ENCODE measurements at regions not wholly inside any gene's neighbourhood (a gene's known extent, or its start where the extent isn't known, plus 50 kb on each side); places are given as distances from the start of the nearest gene placed in this dataset.

DNA sequence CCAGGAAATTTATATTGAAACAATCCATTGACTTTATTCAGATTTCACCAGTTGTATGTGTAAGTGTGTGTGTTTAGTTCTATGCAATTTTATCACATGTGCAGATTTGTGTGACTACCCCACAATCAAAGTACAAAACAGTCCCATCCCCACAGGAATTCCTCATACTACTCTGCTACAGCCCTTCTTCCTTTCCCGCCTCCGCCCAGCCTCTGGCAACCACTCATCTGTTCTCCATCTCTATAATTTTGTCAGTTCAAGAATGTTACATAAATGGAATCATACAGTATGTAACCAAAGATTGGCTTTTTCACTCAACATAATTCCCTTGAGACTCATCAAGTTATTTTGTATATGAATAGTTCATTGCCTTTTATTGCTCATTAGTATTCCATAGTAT is 289.1 kb downstream of the GADD45G start:
- H3K4me3 Mint-ChIP-seq, result no peak overlapping the region
- no peaks in the 10 kb centered on the region for H3K4me1 Mint-ChIP-seq (ENCODE audit: low read depth in 2 of 2)
- no peak overlapping the region for H3K27ac Mint-ChIP-seq
- H3K27me3 Mint-ChIP-seq, result peaks cover 14 to 34% of the 10 kb centered on the region in 2 donors
- H3K9me3 Mint-ChIP-seq, result no peaks in the 10 kb centered on the region
- no peaks in the 10 kb centered on the region for H3K36me3 Mint-ChIP-seq (ENCODE audit: insufficient read depth)
- ATAC-seq (replicated peaks) (no peak), DNase-seq (no peak)

- ATAC-seq (replicated peaks), result no peak
- peaks cover 38 to 55% of the 10 kb centered on the region in 2 donors for H3K27me3 Mint-ChIP-seq
- no peak for DNase-seq
- no peak overlapping the region for H3K27ac Mint-ChIP-seq
- no peaks in the 10 kb centered on the region for H3K9me3 Mint-ChIP-seq
- no peak overlapping the region for H3K4me3 Mint-ChIP-seq
- H3K4me1 Mint-ChIP-seq (ENCODE audit: low read depth in 2 of 2), result no peaks in the 10 kb centered on the region
- H3K36me3 Mint-ChIP-seq (ENCODE audit: insufficient read depth), result no peaks in the 10 kb centered on the region
These were observed 292.1 kb downstream of the GADD45G start for GRCh38 chr9:89896806-89897340.

DNA sequence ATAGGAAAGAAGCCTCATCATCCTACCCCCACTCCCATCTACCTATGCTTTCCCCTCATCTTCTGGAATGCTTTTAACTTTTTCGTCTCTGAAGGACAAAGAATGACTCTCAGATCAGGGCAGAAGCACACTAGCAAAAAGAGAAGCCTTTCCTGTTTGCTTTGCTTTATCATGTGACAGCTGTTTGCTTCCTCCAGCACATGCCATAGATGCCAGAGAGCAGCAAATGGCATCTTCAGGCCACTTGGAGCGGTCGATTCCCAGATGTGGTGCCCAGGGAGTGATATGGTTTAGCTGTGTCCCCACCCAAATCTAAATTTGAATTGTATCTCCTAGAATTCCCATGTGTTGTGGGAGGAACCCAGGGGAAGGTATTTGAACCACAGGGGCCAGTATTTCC is 294.8 kb downstream of the GADD45G start:
- H3K27ac Mint-ChIP-seq, result no peak overlapping the region
- H3K36me3 Mint-ChIP-seq (ENCODE audit: insufficient read depth), result no peaks in the 10 kb centered on the region
- DNase-seq (no peak), ATAC-seq (replicated peaks) (no peak)
- H3K4me1 Mint-ChIP-seq (ENCODE audit: low read depth in 2 of 2), result no peaks in the 10 kb centered on the region
- peaks cover 52 to 75% of the 10 kb centered on the region in 2 donors for H3K27me3 Mint-ChIP-seq
- H3K4me3 Mint-ChIP-seq, result no peak overlapping the region
- H3K9me3 Mint-ChIP-seq, result no peaks in the 10 kb centered on the region

- ATAC-seq (replicated peaks) (no peak), DNase-seq (no peak)
- Mint-ChIP-seq H3K4me1 (ENCODE audit: low read depth in 2 of 2) (no peaks in the 10 kb centered on the region), H3K27ac (peak overlapping the region in 1 of 2 donors; percentile 31), H3K27me3 (peaks cover 60 to 71% of the 10 kb centered on the region in 2 donors), H3K4me3 (no peak overlapping the region), H3K36me3 (ENCODE audit: insufficient read depth) (no peaks in the 10 kb centered on the region), H3K9me3 (no peaks in the 10 kb centered on the region)
These were observed 297.1 kb downstream of the GADD45G start for GRCh38 chr9:89901920-89902319.

DNA sequence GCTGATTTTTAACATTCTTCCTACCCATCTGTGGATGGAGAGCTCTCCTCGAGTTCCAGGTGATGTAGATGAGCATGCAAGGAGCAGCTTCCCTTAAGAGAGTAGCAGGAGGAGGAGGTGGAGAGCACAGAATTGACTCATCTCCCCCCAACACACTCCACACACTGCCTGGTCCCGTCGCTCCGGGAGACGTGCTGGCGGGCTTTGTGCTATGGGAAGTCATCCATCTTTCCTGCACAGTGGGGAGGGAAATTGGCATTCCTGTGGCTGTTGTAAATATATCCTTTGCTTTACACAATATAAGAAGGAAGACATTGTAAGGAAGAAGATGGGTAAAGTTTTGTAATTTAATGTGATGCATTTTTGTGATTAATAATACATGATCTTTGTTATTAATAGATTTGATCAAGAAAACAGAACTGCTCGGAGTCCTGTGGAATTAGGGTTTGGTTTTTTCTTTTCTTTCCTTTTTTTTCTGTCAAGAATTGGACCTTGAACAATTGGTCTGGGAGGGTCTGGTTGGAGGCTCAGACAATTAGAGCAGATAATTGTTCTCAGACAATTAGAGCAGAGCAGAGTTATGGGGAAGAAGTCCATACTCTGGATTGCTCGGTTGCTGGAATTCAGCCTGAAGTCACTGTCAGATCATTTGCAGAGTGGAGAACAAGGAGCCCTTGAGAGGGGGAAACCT is 297.8 kb downstream of the GADD45G start:
- Mint-ChIP-seq H3K9me3 (no peaks in the 10 kb centered on the region), H3K27me3 (peaks cover 60 to 64% of the 10 kb centered on the region in 2 donors), H3K27ac (peak overlapping the region in 1 of 2 donors; percentile 31), H3K4me1 (ENCODE audit: low read depth in 2 of 2) (no peaks in the 10 kb centered on the region), H3K36me3 (ENCODE audit: insufficient read depth) (no peaks in the 10 kb centered on the region), H3K4me3 (no peak overlapping the region)
- DNase-seq (no peak), ATAC-seq (replicated peaks) (no peak)

DNA sequence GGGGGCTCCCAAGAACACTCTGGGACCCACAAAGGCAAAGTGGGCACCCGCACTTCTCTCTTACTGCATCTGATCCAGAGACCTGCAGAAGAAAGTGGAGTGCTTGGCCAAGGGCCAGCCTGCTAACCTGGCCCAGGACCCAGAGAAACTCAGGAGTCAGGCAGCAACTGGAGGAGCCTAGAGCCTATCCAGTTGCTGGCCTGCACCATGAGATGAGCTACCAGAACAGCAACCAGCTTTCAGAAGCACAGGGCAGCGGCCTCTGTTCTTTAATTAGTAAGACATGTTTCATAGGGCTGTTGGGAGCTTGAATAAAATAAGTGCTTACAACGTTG is 298.3 kb downstream of the GADD45G start:
- Mint-ChIP-seq H3K4me3 (no peak overlapping the region), H3K9me3 (no peaks in the 10 kb centered on the region), H3K27ac (no peak overlapping the region), H3K4me1 (ENCODE audit: low read depth in 2 of 2) (no peaks in the 10 kb centered on the region), H3K36me3 (ENCODE audit: insufficient read depth) (no peaks in the 10 kb centered on the region), H3K27me3 (peaks cover 62 to 64% of the 10 kb centered on the region in 2 donors)
- ATAC-seq (replicated peaks) (no peak), DNase-seq (no peak)

- H3K4me1 Mint-ChIP-seq (ENCODE audit: low read depth in 2 of 2), result peaks cover 0 to 4% of the 10 kb centered on the region in 2 donors
- H3K9me3 Mint-ChIP-seq, result no peaks in the 10 kb centered on the region
- DNase-seq, result no peak
- H3K36me3 Mint-ChIP-seq (ENCODE audit: insufficient read depth), result no peaks in the 10 kb centered on the region
- peaks cover 47 to 50% of the 10 kb centered on the region in 2 donors for H3K27me3 Mint-ChIP-seq
- no peak overlapping the region for H3K4me3 Mint-ChIP-seq
- H3K27ac Mint-ChIP-seq, result no peak overlapping the region
- no peak for ATAC-seq (replicated peaks)
These were observed 301.0 kb downstream of the GADD45G start for GRCh38 chr9:89905606-89906338.

DNA sequence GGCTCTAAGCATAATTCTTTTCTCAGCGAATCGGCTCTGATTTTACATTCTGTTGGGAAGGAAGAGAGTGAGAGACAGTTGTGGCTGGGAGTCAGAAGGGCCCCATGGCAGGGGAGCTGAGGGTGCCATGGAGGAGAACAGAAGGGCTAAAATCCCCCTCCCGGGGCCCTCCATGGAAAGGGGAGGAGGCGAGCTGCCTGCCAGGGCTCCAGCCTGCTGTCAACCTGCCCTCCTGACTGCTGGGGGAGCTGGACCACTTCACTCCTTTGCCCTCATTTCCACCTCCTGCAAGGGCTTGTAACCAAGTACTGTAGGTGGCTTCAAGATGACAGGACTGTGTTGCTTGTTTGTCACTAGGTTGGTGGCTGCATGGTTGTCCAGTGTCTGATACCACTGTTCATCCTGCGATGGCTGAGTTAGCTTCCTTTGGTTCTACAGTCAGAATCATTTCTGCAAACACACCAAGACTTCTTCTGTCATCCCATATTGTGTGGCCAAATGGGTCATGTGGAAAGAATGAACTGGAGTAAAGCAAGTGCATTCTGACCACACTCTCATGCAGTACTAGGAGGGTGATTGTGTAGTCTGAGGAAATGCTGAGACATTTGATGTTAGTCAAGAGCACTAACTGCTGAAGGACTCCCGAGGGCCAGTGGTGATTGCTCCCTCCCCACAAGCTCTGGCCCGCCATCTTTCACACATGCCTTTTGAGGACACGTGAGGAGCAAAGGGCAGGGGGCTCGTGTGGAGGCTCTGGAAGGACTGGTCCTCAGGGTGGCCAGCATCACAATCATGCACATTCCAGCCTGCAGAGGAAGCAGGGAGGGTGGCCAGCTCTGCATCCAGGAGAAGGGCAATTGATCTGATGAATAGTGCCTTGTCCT is 307.2 kb downstream of the GADD45G start:
- Mint-ChIP-seq H3K27me3 (peaks cover 18 to 31% of the 10 kb centered on the region in 2 donors), H3K36me3 (ENCODE audit: insufficient read depth) (no peaks in the 10 kb centered on the region), H3K9me3 (no peaks in the 10 kb centered on the region), H3K27ac (no peak overlapping the region), H3K4me1 (ENCODE audit: low read depth in 2 of 2) (peaks cover 0 to 4% of the 10 kb centered on the region in 2 donors), H3K4me3 (no peak overlapping the region)
- DNase-seq (no peak), ATAC-seq (replicated peaks) (no peak)

DNA sequence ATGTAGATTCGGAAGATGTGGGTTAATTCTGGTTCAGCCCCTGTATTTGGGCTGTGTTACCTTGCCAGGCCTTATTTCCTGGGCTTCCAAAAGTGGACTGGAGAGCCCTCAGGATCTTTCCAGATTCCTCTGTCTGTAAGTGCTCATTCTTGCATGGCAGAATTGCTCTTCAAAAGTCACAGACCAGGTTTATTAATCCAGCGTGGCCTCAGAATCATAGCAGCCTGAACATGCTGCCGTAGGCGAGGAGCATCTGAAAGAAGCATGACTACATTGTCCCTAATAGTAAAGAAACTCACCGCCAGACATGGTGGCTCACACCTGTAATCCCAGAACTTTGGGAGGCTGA is 307.8 kb downstream of the GADD45G start:
- Mint-ChIP-seq H3K4me3 (no peak overlapping the region), H3K9me3 (no peaks in the 10 kb centered on the region), H3K4me1 (ENCODE audit: low read depth in 2 of 2) (peaks cover 0 to 4% of the 10 kb centered on the region in 2 donors), H3K36me3 (ENCODE audit: insufficient read depth) (no peaks in the 10 kb centered on the region), H3K27ac (no peak overlapping the region), H3K27me3 (peaks cover 22 to 31% of the 10 kb centered on the region in 2 donors)
- DNase-seq, result no peak
- no peak for ATAC-seq (replicated peaks)

DNA sequence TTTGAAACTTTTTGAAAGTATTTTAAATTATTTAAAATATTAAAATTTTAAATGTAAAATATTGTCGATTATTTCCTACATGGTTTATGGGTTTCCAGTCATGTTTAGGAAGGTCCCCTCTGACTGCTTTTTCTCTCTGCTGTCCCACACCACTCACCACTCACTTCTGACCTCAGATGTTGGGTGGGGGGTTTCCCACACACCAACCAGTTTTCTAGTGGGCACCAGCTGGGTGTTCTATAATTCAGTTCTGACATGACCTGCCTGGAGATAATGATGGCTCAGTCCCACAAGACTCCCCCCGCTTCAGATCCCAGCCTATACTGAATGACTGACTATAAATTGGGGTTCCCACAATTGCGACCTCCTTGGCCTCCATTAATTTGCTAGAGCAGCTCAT is 310.4 kb downstream of the GADD45G start:
- Mint-ChIP-seq H3K27me3 (peaks cover 36 to 47% of the 10 kb centered on the region in 2 donors), H3K36me3 (ENCODE audit: insufficient read depth) (no peaks in the 10 kb centered on the region), H3K4me3 (no peak overlapping the region), H3K9me3 (no peaks in the 10 kb centered on the region), H3K27ac (no peak overlapping the region), H3K4me1 (ENCODE audit: low read depth in 2 of 2) (no peaks in the 10 kb centered on the region)
- DNase-seq (no peak), ATAC-seq (replicated peaks) (no peak)

- H3K4me1 Mint-ChIP-seq (ENCODE audit: low read depth in 2 of 2), result no peaks in the 10 kb centered on the region
- no peak for DNase-seq
These were observed 311.3 kb downstream of the GADD45G start for GRCh38 chr9:89916001-89916597.

DNA sequence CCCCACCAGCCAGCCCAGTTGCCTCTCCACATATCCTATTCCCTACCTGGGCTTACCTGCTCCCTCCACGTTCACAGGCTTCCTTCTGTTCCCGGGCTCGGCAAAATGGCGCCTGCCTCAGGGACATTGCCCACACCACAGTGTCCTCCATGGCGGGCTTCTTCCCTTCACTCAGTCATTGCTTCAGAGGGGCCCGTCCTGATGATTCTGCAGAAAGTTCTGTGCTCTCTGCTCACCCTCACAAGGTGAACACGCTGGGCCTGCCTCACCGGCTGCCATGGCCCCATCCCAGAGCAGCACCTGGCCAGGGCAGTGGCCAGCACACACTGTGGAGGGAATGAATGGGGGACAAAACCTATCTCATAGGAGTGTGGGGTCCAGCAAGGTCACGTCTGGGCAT is 313.0 kb downstream of the GADD45G start:
- Mint-ChIP-seq H3K27ac (no peak overlapping the region), H3K4me3 (no peak overlapping the region), H3K4me1 (ENCODE audit: low read depth in 2 of 2) (no peaks in the 10 kb centered on the region), H3K9me3 (no peaks in the 10 kb centered on the region), H3K27me3 (peaks cover 41 to 46% of the 10 kb centered on the region in 2 donors), H3K36me3 (ENCODE audit: insufficient read depth) (no peaks in the 10 kb centered on the region)
- ATAC-seq (replicated peaks), result no peak
- no peak for DNase-seq

More at GRCh38 chr9:89916001-89916597, 311.3 kb downstream of the GADD45G start:
- Mint-ChIP-seq H3K9me3 (no peaks in the 10 kb centered on the region), H3K36me3 (ENCODE audit: insufficient read depth) (no peaks in the 10 kb centered on the region), H3K4me3 (no peak overlapping the region), H3K27ac (no peak overlapping the region), H3K27me3 (peaks cover 42 to 47% of the 10 kb centered on the region in 2 donors)
- ATAC-seq (replicated peaks), result no peak

- Mint-ChIP-seq H3K9me3 (no peaks in the 10 kb centered on the region), H3K4me1 (ENCODE audit: low read depth in 2 of 2) (no peaks in the 10 kb centered on the region), H3K4me3 (no peak overlapping the region), H3K36me3 (ENCODE audit: insufficient read depth) (no peaks in the 10 kb centered on the region), H3K27ac (no peak overlapping the region), H3K27me3 (peaks cover 52 to 60% of the 10 kb centered on the region in 2 donors)
- ATAC-seq (replicated peaks) (peak; percentile 53), DNase-seq (no peak)
These were observed 314.4 kb downstream of the GADD45G start for GRCh38 chr9:89919171-89919681.
